ENCODE measurements at regions not wholly inside any gene's neighbourhood (a gene's known extent, or its start where the extent isn't known, plus 50 kb on each side); places are given as distances from the start of the nearest gene placed in this dataset.

DNA sequence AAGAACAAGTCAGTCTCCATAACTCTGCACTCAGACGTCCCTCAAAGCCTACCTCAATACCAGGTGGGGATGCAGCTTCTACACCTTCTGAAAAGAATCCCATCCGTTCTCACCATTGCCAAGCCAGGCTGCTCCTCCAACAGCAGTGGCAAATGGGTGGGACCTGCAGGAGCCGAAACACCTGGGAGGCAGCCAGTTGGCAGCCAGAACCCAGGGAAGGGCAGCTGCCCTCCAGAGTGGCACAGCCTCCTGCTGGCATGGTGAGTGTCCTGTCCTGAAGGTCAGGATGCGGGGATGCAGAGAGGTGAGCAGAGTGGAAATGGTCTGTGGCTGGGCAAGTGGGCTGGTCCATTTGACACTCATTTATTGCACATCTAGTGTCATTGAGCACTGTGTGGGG is 210.6 kb upstream of the CDH4 start:
- TF ChIP-seq ZNF565 (CRISPR knock-in tag; conservative IDR thresholded peaks at IDR 0.05; ENCODE audit: low read depth): no peak
- ATAC-seq: no peak

DNA sequence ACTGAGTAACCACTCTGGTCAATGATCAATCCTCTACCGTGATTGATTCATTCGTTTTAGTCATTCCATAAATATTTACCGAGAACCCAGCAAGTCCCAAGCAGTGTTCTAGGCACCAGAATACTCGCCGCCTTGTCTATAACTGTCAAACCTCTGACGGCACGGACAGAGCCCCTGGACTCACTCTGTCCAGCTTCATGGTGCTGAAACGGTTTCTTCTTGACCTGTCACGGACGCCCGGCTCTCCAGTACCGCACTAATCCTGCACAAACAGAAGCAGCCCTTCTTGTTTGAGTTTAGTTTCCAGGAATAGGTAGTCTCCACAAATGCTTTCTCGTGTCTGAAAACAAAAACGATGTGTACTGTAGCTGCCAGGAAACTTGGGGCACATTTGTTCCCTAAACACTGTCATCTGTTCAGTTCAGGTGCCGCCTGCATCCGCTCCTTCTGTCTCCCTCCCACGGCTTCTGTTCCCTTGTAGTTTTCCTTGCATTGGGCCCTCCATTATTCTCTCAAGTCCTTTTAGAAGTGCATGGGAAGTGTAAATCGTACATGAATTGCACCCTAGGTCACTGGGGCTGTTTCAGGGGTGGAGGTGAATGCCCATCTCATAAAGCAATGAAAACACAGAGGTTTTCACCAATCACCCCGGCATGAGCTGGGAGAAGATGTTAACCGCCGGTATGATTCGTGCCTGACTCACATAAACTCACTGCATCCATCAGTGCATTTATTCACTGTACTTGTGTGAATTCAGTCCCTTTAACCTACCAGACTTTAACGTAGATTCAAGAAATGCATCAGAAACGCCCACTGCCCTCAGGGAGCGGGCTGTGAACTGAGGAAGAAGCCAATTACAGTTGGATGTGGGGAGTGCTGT is 209.3 kb upstream of the CDH4 start:
- ATAC-seq: no peak
- TF ChIP-seq TCF4 (CRISPR knock-in tag; IDR thresholded peaks at IDR 0.05; ENCODE audit: borderline replicate concordance) (no peak), GLIS3 (CRISPR knock-in tag; IDR thresholded peaks at IDR 0.05) (no peak), ZNF565 (CRISPR knock-in tag; conservative IDR thresholded peaks at IDR 0.05; ENCODE audit: low read depth) (no peak), BACH2 (CRISPR knock-in tag; IDR thresholded peaks at IDR 0.05; ENCODE audit: borderline replicate concordance) (no peak), ZNF8 (CRISPR knock-in tag; IDR thresholded peaks at IDR 0.05) (no peak), TOX (CRISPR knock-in tag; IDR thresholded peaks at IDR 0.05; ENCODE audit: borderline replicate concordance) (no peak), ZFP3 (CRISPR knock-in tag; IDR thresholded peaks at IDR 0.05) (no peak), CSDC2 (CRISPR knock-in tag; IDR thresholded peaks at IDR 0.05) (no peak), ISL1 (CRISPR knock-in tag; IDR thresholded peaks at IDR 0.05) (no peak), POU6F1 (CRISPR knock-in tag; IDR thresholded peaks at IDR 0.05; ENCODE audit: borderline replicate concordance, low read depth) (no peak), PPARA (CRISPR knock-in tag; IDR thresholded peaks at IDR 0.05; ENCODE audit: borderline replicate concordance) (no peak), ZNF70 (CRISPR knock-in tag; IDR thresholded peaks at IDR 0.05) (no peak)
- TF ChIP-seq, protein P1, sequence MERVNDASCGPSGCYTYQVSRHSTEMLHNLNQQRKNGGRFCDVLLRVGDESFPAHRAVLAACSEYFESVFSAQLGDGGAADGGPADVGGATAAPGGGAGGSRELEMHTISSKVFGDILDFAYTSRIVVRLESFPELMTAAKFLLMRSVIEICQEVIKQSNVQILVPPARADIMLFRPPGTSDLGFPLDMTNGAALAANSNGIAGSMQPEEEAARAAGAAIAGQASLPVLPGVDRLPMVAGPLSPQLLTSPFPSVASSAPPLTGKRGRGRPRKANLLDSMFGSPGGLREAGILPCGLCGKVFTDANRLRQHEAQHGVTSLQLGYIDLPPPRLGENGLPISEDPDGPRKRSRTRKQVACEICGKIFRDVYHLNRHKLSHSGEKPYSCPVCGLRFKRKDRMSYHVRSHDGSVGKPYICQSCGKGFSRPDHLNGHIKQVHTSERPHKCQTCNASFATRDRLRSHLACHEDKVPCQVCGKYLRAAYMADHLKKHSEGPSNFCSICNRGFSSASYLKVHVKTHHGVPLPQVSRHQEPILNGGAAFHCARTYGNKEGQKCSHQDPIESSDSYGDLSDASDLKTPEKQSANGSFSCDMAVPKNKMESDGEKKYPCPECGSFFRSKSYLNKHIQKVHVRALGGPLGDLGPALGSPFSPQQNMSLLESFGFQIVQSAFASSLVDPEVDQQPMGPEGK (CRISPR knock-in tag; IDR thresholded peaks at IDR 0.05; ENCODE audit: borderline replicate concordance): no peak
- TF ChIP-seq, protein P2, sequence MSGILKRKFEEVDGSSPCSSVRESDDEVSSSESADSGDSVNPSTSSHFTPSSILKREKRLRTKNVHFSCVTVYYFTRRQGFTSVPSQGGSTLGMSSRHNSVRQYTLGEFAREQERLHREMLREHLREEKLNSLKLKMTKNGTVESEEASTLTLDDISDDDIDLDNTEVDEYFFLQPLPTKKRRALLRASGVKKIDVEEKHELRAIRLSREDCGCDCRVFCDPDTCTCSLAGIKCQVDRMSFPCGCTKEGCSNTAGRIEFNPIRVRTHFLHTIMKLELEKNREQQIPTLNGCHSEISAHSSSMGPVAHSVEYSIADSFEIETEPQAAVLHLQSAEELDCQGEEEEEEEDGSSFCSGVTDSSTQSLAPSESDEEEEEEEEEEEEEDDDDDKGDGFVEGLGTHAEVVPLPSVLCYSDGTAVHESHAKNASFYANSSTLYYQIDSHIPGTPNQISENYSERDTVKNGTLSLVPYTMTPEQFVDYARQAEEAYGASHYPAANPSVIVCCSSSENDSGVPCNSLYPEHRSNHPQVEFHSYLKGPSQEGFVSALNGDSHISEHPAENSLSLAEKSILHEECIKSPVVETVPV (CRISPR knock-in tag; IDR thresholded peaks at IDR 0.05): no peak

GRCh38 chr20:61043681-61044080 is 208.4 kb upstream of the CDH4 start:
- TF ChIP-seq ISL1 (CRISPR knock-in tag; IDR thresholded peaks at IDR 0.05): no peak
- no peak for TF ChIP-seq TOX (CRISPR knock-in tag; IDR thresholded peaks at IDR 0.05; ENCODE audit: borderline replicate concordance)
- no peak for TF ChIP-seq BACH2 (CRISPR knock-in tag; IDR thresholded peaks at IDR 0.05; ENCODE audit: borderline replicate concordance)
- TF ChIP-seq ZFP30 (CRISPR knock-in tag; IDR thresholded peaks at IDR 0.05): no peak
- TF ChIP-seq, protein P3, sequence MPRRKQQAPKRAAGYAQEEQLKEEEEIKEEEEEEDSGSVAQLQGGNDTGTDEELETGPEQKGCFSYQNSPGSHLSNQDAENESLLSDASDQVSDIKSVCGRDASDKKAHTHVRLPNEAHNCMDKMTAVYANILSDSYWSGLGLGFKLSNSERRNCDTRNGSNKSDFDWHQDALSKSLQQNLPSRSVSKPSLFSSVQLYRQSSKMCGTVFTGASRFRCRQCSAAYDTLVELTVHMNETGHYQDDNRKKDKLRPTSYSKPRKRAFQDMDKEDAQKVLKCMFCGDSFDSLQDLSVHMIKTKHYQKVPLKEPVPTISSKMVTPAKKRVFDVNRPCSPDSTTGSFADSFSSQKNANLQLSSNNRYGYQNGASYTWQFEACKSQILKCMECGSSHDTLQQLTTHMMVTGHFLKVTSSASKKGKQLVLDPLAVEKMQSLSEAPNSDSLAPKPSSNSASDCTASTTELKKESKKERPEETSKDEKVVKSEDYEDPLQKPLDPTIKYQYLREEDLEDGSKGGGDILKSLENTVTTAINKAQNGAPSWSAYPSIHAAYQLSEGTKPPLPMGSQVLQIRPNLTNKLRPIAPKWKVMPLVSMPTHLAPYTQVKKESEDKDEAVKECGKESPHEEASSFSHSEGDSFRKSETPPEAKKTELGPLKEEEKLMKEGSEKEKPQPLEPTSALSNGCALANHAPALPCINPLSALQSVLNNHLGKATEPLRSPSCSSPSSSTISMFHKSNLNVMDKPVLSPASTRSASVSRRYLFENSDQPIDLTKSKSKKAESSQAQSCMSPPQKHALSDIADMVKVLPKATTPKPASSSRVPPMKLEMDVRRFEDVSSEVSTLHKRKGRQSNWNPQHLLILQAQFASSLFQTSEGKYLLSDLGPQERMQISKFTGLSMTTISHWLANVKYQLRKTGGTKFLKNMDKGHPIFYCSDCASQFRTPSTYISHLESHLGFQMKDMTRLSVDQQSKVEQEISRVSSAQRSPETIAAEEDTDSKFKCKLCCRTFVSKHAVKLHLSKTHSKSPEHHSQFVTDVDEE (CRISPR knock-in tag; IDR thresholded peaks at IDR 0.05): no peak
- no peak for TF ChIP-seq SNAI2 (CRISPR knock-in tag; IDR thresholded peaks at IDR 0.05)
- no peak for TF ChIP-seq RARB (CRISPR knock-in tag; IDR thresholded peaks at IDR 0.05)
- no peak for TF ChIP-seq ZNF70 (CRISPR knock-in tag; IDR thresholded peaks at IDR 0.05)
- no peak for TF ChIP-seq POU6F1 (CRISPR knock-in tag; IDR thresholded peaks at IDR 0.05; ENCODE audit: borderline replicate concordance, low read depth)
- TF ChIP-seq, protein P4, sequence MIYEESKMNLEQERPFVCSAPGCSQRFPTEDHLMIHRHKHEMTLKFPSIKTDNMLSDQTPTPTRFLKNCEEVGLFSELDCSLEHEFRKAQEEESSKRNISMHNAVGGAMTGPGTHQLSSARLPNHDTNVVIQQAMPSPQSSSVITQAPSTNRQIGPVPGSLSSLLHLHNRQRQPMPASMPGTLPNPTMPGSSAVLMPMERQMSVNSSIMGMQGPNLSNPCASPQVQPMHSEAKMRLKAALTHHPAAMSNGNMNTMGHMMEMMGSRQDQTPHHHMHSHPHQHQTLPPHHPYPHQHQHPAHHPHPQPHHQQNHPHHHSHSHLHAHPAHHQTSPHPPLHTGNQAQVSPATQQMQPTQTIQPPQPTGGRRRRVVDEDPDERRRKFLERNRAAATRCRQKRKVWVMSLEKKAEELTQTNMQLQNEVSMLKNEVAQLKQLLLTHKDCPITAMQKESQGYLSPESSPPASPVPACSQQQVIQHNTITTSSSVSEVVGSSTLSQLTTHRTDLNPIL (CRISPR knock-in tag; IDR thresholded peaks at IDR 0.05; ENCODE audit: low read depth): no peak
- no peak for TF ChIP-seq ZFP3 (CRISPR knock-in tag; IDR thresholded peaks at IDR 0.05)
- TF ChIP-seq, protein P1 (CRISPR knock-in tag; IDR thresholded peaks at IDR 0.05; ENCODE audit: borderline replicate concordance): no peak
- TF ChIP-seq GLIS3 (CRISPR knock-in tag; IDR thresholded peaks at IDR 0.05): no peak
- no peak for TF ChIP-seq OSR1 (CRISPR knock-in tag; IDR thresholded peaks at IDR 0.05)
- TF ChIP-seq, protein P2 (CRISPR knock-in tag; IDR thresholded peaks at IDR 0.05): no peak
- no peak for TF ChIP-seq ARNTL (CRISPR knock-in tag; IDR thresholded peaks at IDR 0.05; ENCODE audit: borderline replicate concordance, low read depth)
- TF ChIP-seq CSDC2 (CRISPR knock-in tag; IDR thresholded peaks at IDR 0.05): no peak
- ATAC-seq: no peak
